GM12878 (cell line): ENCODE measurements at regions not wholly inside any gene's neighbourhood (a gene's known extent, or its start where the extent isn't known, plus 50 kb on each side); places are given as distances from the start of the nearest gene placed in this dataset.
"Not testable (repeated sequence)": the region's sequence is repeated elsewhere in the genome, so short reads cannot be mapped to it uniquely, and the experiment has no call there.

Source experiments
- ATAC-seq: fragments of 200-7000 bp; cut with Tn5 transposase; 3 replicates; pipeline ENCODE4 v1.9.1; 2020; ENCODE audit warnings: mild to moderate bottlenecking, moderate library complexity
- BruUV-seq: library from RNA; stranded (reverse); fragments of 400-500 nt; replicated peaks from 2 replicates; lab custom pipeline; 2021; lab: Mats Ljungman, UMichigan
- CTCF ChIA-PET: fragments of 300-600 bp; sonication (Branson Sonifier 250); formaldehyde crosslinking; extraction: SDS; loops from one replicate; lab custom pipeline; 2021; ENCODE audit warnings: inconsistent platforms; lab: Yijun Ruan, JAX
- POLR2A ChIA-PET: fragments of 350-600 bp; formaldehyde crosslinking; extraction: SDS; loops from one replicate; lab custom pipeline; 2021; ENCODE audit warnings: inconsistent platforms; lab: Charles Lee
- RAD21 ChIA-PET: fragments of 300-600 bp; sonication (Branson Sonifier 250); formaldehyde crosslinking; loops from one replicate; lab custom pipeline; 2023; ENCODE audit warnings: antibody characterized with exemption; ENCODE audit not compliant: unreplicated experiment; lab: Charles Lee
- SMC1A ChIA-PET: fragments of 300-600 bp; sonication (Branson Sonifier 250); formaldehyde crosslinking; loops from one replicate; lab custom pipeline; 2023; ENCODE audit not compliant: unreplicated experiment, uncharacterized antibody; lab: Charles Lee
- DNase-seq: peaks from one replicate; pipeline ENCODE4 v3.0.0-alpha.2; 2011; ENCODE audit warnings: low read depth, low spot score
- FAIRE-seq: peaks from 3 replicates; lab custom pipeline; 2011; peaks lifted over from hg19 to GRCh38; lab: Jason Lieb, UNC
- H2AFZ ChIP-seq: 2 replicates; pipeline ENCODE4 v1.6.0; 2011; ENCODE audit warnings: low read depth, low read length, control low read depth; ENCODE audit not compliant: control insufficient read depth
- H3K27ac ChIP-seq: 2 replicates; pipeline ENCODE4 v1.5.1; 2011; ENCODE audit warnings: control low read depth; ENCODE audit not compliant: control insufficient read depth, insufficient read depth
- H3K27me3 ChIP-seq, 2 experiments: replicated peaks in 1 of 2; 2 replicates each; pipeline versions ENCODE4 v1.6.0 to v1.6.1; 2011; ENCODE audit warnings: low read length in 1 of 2; ENCODE audit not compliant: control insufficient read depth in 2 of 2, insufficient read depth in 2 of 2
- H3K36me3 ChIP-seq, 2 experiments: 2 replicates each; pipeline ENCODE4 v1.5.1; 2011; ENCODE audit warnings: low read length in 1 of 2; ENCODE audit not compliant: control insufficient read depth in 2 of 2, insufficient read depth in 2 of 2
- H3K4me1 ChIP-seq: 2 replicates; pipeline ENCODE4 v1.6.1; 2011; ENCODE audit warnings: mild to moderate bottlenecking, low read length, moderate library complexity, mixed read lengths; ENCODE audit not compliant: control insufficient read depth, insufficient read depth
- H3K4me2 ChIP-seq: 2 replicates; pipeline ENCODE4 v1.6.0; 2011; ENCODE audit warnings: control low read depth; ENCODE audit not compliant: control insufficient read depth, insufficient read depth
- H3K4me3 ChIP-seq: fragments of 200-600 bp; sonication (generic); 2 replicates; pipeline ENCODE4 v1.5.1; 2016
- H3K79me2 ChIP-seq: 2 replicates; pipeline ENCODE4 v1.6.0; 2011; ENCODE audit warnings: low read length; ENCODE audit not compliant: control insufficient read depth, insufficient read depth
- H3K9ac ChIP-seq: 2 replicates; pipeline ENCODE4 v1.8.0; 2011; ENCODE audit warnings: low read length, control low read depth, mixed read lengths; ENCODE audit not compliant: control insufficient read depth, insufficient read depth
- H3K9me3 ChIP-seq: replicated peaks from 3 replicates; pipeline ENCODE4 v1.5.1; 2011; ENCODE audit warnings: mild to moderate bottlenecking, low read length; ENCODE audit not compliant: control insufficient read depth, insufficient read depth
- H4K20me1 ChIP-seq: 2 replicates; pipeline ENCODE4 v1.6.0; 2011; ENCODE audit not compliant: control insufficient read depth, insufficient read depth
- ASH2L ChIP-seq: fragments of 300-600, 200-600 bp; sonication (generic); IDR thresholded peaks from 2 replicates; pipeline ENCODE4 v1.6.1; 2017; ENCODE audit warnings: low read depth, mild to moderate bottlenecking, borderline replicate concordance
- KAT2A ChIP-seq: conservative IDR thresholded peaks from 2 replicates; pipeline ENCODE4 v1.6.1; 2011; ENCODE audit warnings: low read depth, low read length; ENCODE audit not compliant: control insufficient read depth
- SREBF2 ChIP-seq: IDR thresholded peaks from 2 replicates; pipeline ENCODE4 v1.6.1; 2012; ENCODE audit warnings: mild to moderate bottlenecking, low read length
- WGBS: methylation state at CpG from one replicate; pipeline ENCODE4 v1.1.6; 2016; ENCODE audit warnings: low lambda C conversion rate; ENCODE audit not compliant: insufficient replicate concordance, insufficient coverage; ENCODE audit errors: missing lambda C conversion rate; 5-methylcytosine and 5-hydroxymethylcytosine counted together
- in situ Hi-C: fragments of 300-500 bp; cut with MboI; formaldehyde crosslinking; loops from 9 replicates; pipeline ENCODE4 v1.14.3; 2018; ENCODE audit warnings: mixed read lengths
- intact Hi-C: fragments of 100-400 bp; cut with micrococcal nuclease; formaldehyde crosslinking; loops from one replicate; pipeline ENCODE4 v1.14.2; 2022; ENCODE audit not compliant: unreplicated experiment

DNA sequence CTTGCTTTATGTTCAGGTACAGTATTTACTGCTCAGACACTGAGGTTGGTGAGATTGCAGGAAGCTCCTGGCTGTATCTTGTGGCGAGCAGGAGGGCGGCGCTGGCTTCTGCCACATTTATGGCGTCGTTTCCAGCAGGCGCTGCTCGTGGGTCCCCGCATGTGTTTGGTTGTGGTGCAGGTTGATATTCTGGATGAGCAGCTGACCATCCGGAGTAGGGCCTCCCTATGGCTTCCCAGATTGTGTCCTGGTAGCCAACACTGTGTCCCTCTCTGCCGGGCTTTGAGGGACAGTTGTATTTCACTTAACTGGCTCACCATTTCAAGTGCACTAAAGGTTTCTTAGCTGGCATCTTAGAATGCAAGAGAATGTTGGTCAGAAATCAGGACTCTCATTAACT lies 386.5 kb upstream of the TPM1 start:
- H3K36me3 ChIP-seq: no peaks in the 10 kb centered on the region
- no peak overlapping the region for H3K9ac ChIP-seq
- BruUV-seq: no TSS peak
- RAD21 ChIA-PET: no interaction called here
- H3K27me3 ChIP-seq: no peaks in the 10 kb centered on the region
- WGBS: 95% methylated on average over 10 of the region's 10 CpGs
- ATAC-seq (no peak), FAIRE-seq (no peak), DNase-seq (no peak)
- no peak overlapping the region for H2AFZ ChIP-seq
- H3K4me3 ChIP-seq: no peak overlapping the region
- POLR2A ChIA-PET: no interaction called here
- SMC1A ChIA-PET: no interaction called here
- TF ChIP-seq ASH2L (no peak), KAT2A (no peak), SREBF2 (no peak)
- H3K27ac ChIP-seq: no peak overlapping the region
- no peaks in the 10 kb centered on the region for H3K79me2 ChIP-seq
- no peak overlapping the region for H3K4me2 ChIP-seq
- intact Hi-C loops (no loop called here), in situ Hi-C loops (no loop called here)
- CTCF ChIA-PET: no interaction called here
- peaks cover 13% of the 10 kb centered on the region for H3K4me1 ChIP-seq
- H3K9me3 ChIP-seq: no peaks in the 10 kb centered on the region
- no peaks in the 10 kb centered on the region for H4K20me1 ChIP-seq

DNA sequence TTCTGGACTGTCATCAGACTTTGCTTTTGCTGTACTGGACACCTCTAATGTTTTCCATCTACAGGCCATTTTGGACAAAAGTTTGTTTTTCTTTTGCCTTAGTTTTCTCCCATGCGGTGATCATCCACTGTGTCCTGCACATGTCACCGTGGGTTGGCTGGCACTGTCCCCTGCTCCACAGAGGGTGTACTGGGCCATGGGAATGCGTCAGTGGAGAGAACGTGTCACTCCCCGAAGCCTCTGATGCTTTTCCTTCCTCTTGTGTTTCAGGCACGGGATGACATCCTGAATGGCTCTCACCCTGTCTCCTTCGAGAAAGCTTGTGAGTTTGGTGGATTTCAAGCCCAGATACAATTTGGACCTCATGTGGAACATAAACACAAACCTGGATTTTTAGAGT lies 385.0 kb upstream of the TPM1 start:
- intact Hi-C loops, in situ Hi-C loops, H3K4me3 ChIP-seq, RAD21 ChIA-PET, DNase-seq, H3K27ac ChIP-seq, H3K27me3 ChIP-seq, FAIRE-seq, CTCF ChIA-PET, H3K4me2 ChIP-seq, SMC1A ChIA-PET, H4K20me1 ChIP-seq, H3K9me3 ChIP-seq, H2AFZ ChIP-seq, H3K79me2 ChIP-seq, BruUV-seq, ATAC-seq, H3K9ac ChIP-seq, H3K36me3 ChIP-seq: not testable (repeated sequence)
- POLR2A ChIA-PET: interaction anchor here (0.7 kb wide), 1 partner anchor 533 kb away, joined by 8 read pairs; no protein-coding TSS in a partner anchor
- peaks cover 13% of the 10 kb centered on the region for H3K4me1 ChIP-seq
- WGBS: 82% methylated on average over 7 of the region's 7 CpGs
